ENCODE measurements at regions not wholly inside any gene's neighbourhood (a gene's known extent, or its start where the extent isn't known, plus 50 kb on each side); places are given as distances from the start of the nearest gene placed in this dataset.

GRCh38 chr6:26195376-26195923, 108.2 kb downstream of the HFE start (continued):
- TF ChIP-seq MAX (IDR thresholded peaks at IDR 0.05; ENCODE audit: low read depth) (0 out of 2 replicates have a peak, but pooled peaks have one; percentile 31), NRF1 (IDR thresholded peaks at IDR 0.05; ENCODE audit: low read depth, low read length) (no peak), EP300 (IDR thresholded peaks at IDR 0.05; ENCODE audit: borderline replicate concordance in 1 of 2, low read depth in 1 of 2, low read length in 1 of 2) (no peak; a peak in 1 of 4 replicates), RCOR1 (IDR thresholded peaks at IDR 0.05; ENCODE audit: low read length) (peak; percentile 61), FOSL2 (IDR thresholded peaks at IDR 0.05; ENCODE audit: borderline replicate concordance, low read depth) (no peak), TCF12 (IDR thresholded peaks at IDR 0.05) (no peak), PBX3 (IDR thresholded peaks at IDR 0.05) (peak; percentile 97), SIN3A (IDR thresholded peaks at IDR 0.05; ENCODE audit: borderline replicate concordance, low read depth, low read length) (0 out of 2 replicates have a peak, but pooled peaks have one; percentile 64), YY1 (IDR thresholded peaks at IDR 0.05; ENCODE audit: low read depth) (no peak), CHD2 (IDR thresholded peaks at IDR 0.05; ENCODE audit: low read length, partially characterized antibody) (peak; percentile 67)

GRCh38 chr6:26195924-26196845, 109.0 kb downstream of the HFE start:
- Histone ChIP-seq H3K9ac (peak overlapping the region; percentile 97), H3K4me3 (ENCODE audit: low read depth in 2 of 2, low read length in 1 of 2) (peak overlapping the region; percentile 84 to 96), H3K36me3 (replicated peaks in 1 of 2; ENCODE audit: control insufficient read depth in 1 of 2, insufficient read depth in 2 of 2, low read length in 1 of 2) (peaks cover 0 to 4% of the 10 kb centered on the region in 2 experiments), H2AFZ (ENCODE audit: low read depth) (peak overlapping the region; percentile 54; the same call in 1 of the 2 replicates), H3F3A (replicated peaks; ENCODE audit: insufficient read depth) (peaks cover 53% of the 10 kb centered on the region), H3K9me2 (no peaks in the 10 kb centered on the region), H3K27ac (ENCODE audit: low read depth in 2 of 2, low read length in 1 of 2) (peak overlapping the region; percentile 87 to 94), H4K20me1 (ENCODE audit: insufficient read depth) (peaks cover 5% of the 10 kb centered on the region; the same call in 1 of the 2 replicates), H3K27me3 (ENCODE audit: insufficient read depth) (no peaks in the 10 kb centered on the region), H3K9me3 (no peaks in the 10 kb centered on the region), H3K4me1 (ENCODE audit: control insufficient read depth in 1 of 2, insufficient read depth in 2 of 2, low read depth in 1 of 2, low read length in 1 of 2) (peaks cover 12 to 15% of the 10 kb centered on the region in 2 experiments; a peak in 3 of 4 replicates), H3K79me2 (ENCODE audit: insufficient read depth) (peaks cover 41% of the 10 kb centered on the region), H3K4me2 (peak overlapping the region; percentile 91)
- ChIA-PET POLR2A (interaction anchor here (0.8 to 7.8 kb wide), 22 partner anchors 9 to 1642 kb away, joined by 3 to 247 read pairs (median 8); a partner anchor contains a TSS), CTCF (interaction anchor here (1.1 to 2.0 kb wide), 2 partner anchors 20 to 28 kb away, joined by 3 to 4 read pairs; no protein-coding TSS in a partner anchor)
- WGBS (ENCODE audit: low lambda C conversion rate), result 17% methylated on average over 28 of the region's 28 CpGs
- no peak for DNase-seq
- TF ChIP-seq PBX3 (IDR thresholded peaks at IDR 0.05), result no peak
- peak; percentile 17 for TF ChIP-seq MXI1 (IDR thresholded peaks at IDR 0.05; ENCODE audit: low read depth, low read length)
- peak; percentile 80 for TF ChIP-seq USF1 (IDR thresholded peaks at IDR 0.05; ENCODE audit: borderline replicate concordance, low read depth)
- TF ChIP-seq MAX (IDR thresholded peaks at IDR 0.05; ENCODE audit: low read depth), result peak; percentile 36

All from SK-N-SH (cell line).